Activated CD4-positive, alpha-beta T cell treated with anti-CD3 and anti-CD28 coated beads for 36 hours (primary cell): ENCODE measurements at regions not wholly inside any gene's neighbourhood (a gene's known extent, or its start where the extent isn't known, plus 50 kb on each side); places are given as distances from the start of the nearest gene placed in this dataset.

ENCODE experiments used
- ATAC-seq: fragments of 200-7000 bp; cut with Tn5 transposase; one replicate; pipeline ENCODE4 v1.10.0; 2021; ENCODE audit warnings: mild to moderate bottlenecking, moderate library complexity
- CTCF ChIA-PET: fragments of 350-600 bp; sonication (Branson Sonifier 250); formaldehyde crosslinking; loops from one replicate; lab custom pipeline; 2021; ENCODE audit warnings: antibody characterized with exemption; lab: Charles Lee
- POLR2A ChIA-PET: fragments of 350-600 bp; sonication (Branson Sonifier 250); formaldehyde crosslinking; loops from one replicate; lab custom pipeline; 2021; ENCODE audit warnings: antibody characterized with exemption, inconsistent platforms; lab: Charles Lee
- DNase-seq: peaks from one replicate; pipeline ENCODE4 v3.0.0-alpha.2; 2020
- H3K27ac Mint-ChIP-seq: one replicate; pipeline ENCODE4 v1.8.0; 2021; ENCODE audit warnings: mixed read lengths
- H3K27me3 Mint-ChIP-seq: one replicate; pipeline ENCODE4 v1.8.0; 2021; ENCODE audit warnings: mixed read lengths
- H3K36me3 Mint-ChIP-seq: one replicate; pipeline ENCODE4 v1.8.0; 2021; ENCODE audit warnings: low read depth, mixed read lengths
- H3K4me1 Mint-ChIP-seq: one replicate; pipeline ENCODE4 v1.8.0; 2021; ENCODE audit warnings: mixed read lengths
- H3K4me3 Mint-ChIP-seq: one replicate; pipeline ENCODE4 v1.8.0; 2021; ENCODE audit warnings: mild to moderate bottlenecking, moderate library complexity, mixed read lengths
- H3K9me3 Mint-ChIP-seq: one replicate; pipeline ENCODE4 v1.8.0; 2021; ENCODE audit warnings: low read depth, mixed read lengths
- intact Hi-C, 2 experiments: fragments of 100-400 bp; cut with DNase I in 1 of 2; cut with micrococcal nuclease in 1 of 2; formaldehyde crosslinking; loops; one replicate each; pipeline versions ENCODE4 v1.14.2 to v1.15.1; 2022 to 2024; cut with DNase I, micrococcal nuclease

- H3K4me3 Mint-ChIP-seq = no peak overlapping the region
- H3K4me1 Mint-ChIP-seq = no peaks in the 10 kb centered on the region
- intact Hi-C loops = no loop called here
- no peaks in the 10 kb centered on the region for H3K27me3 Mint-ChIP-seq
- no peak for DNase-seq
- ChIA-PET CTCF (interaction anchor here (0.7 to 1.0 kb wide), 2 partner anchors 152 to 161 kb away, joined by 3 read pairs; no protein-coding TSS in a partner anchor), POLR2A (interaction anchor here (0.7 kb wide), 1 partner anchor 54 kb away, joined by 11 read pairs; no protein-coding TSS in a partner anchor)
- H3K9me3 Mint-ChIP-seq = no peaks in the 10 kb centered on the region
- H3K36me3 Mint-ChIP-seq = no peaks in the 10 kb centered on the region
- ATAC-seq = no peak
- H3K27ac Mint-ChIP-seq = no peak overlapping the region
Measured at GRCh38 chr18:68489013-68489792, 225.7 kb downstream of the TMX3 start.

- DNase-seq (no peak), ATAC-seq (no peak)
- intact Hi-C loops = no loop called here
- ChIA-PET POLR2A (no interaction called here), CTCF (no interaction called here)
- H3K4me3 Mint-ChIP-seq = no peak overlapping the region
- no peaks in the 10 kb centered on the region for H3K4me1 Mint-ChIP-seq
- no peak overlapping the region for H3K27ac Mint-ChIP-seq
- peaks cover 2% of the 10 kb centered on the region for H3K27me3 Mint-ChIP-seq
- H3K36me3 Mint-ChIP-seq = no peaks in the 10 kb centered on the region
- no peaks in the 10 kb centered on the region for H3K9me3 Mint-ChIP-seq
Measured at GRCh38 chr18:68484241-68484640, 230.7 kb downstream of the TMX3 start.

GRCh38 chr18:68482815-68483214 is 232.1 kb downstream of the TMX3 start:
- POLR2A ChIA-PET = no interaction called here
- no peak overlapping the region for H3K27ac Mint-ChIP-seq
- no peak overlapping the region for H3K4me3 Mint-ChIP-seq
- H3K4me1 Mint-ChIP-seq = no peaks in the 10 kb centered on the region
- no peaks in the 10 kb centered on the region for H3K9me3 Mint-ChIP-seq
- intact Hi-C loops = no loop called here
- DNase-seq (no peak), ATAC-seq (no peak)
- CTCF ChIA-PET = no interaction called here
- H3K36me3 Mint-ChIP-seq = no peaks in the 10 kb centered on the region
- peaks cover 2% of the 10 kb centered on the region for H3K27me3 Mint-ChIP-seq

- H3K27ac Mint-ChIP-seq = no peak overlapping the region
- CTCF ChIA-PET = no interaction called here
Measured at GRCh38 chr18:68480196-68480595, 234.7 kb downstream of the TMX3 start.

GRCh38 chr18:68478246-68478645 is 236.7 kb downstream of the TMX3 start:
- no peak for ATAC-seq
- POLR2A ChIA-PET = no interaction called here
- Mint-ChIP-seq H3K9me3 (no peaks in the 10 kb centered on the region), H3K4me1 (no peaks in the 10 kb centered on the region), H3K27ac (no peak overlapping the region), H3K36me3 (no peaks in the 10 kb centered on the region), H3K27me3 (peaks cover 2% of the 10 kb centered on the region), H3K4me3 (no peak overlapping the region)
- CTCF ChIA-PET = no interaction called here
- no peak for DNase-seq
- intact Hi-C loops = no loop called here

More at GRCh38 chr18:68480196-68480595, 234.7 kb downstream of the TMX3 start:
- no peak overlapping the region for H3K4me3 Mint-ChIP-seq
- POLR2A ChIA-PET = no interaction called here
- H3K9me3 Mint-ChIP-seq = no peaks in the 10 kb centered on the region
- no peaks in the 10 kb centered on the region for H3K36me3 Mint-ChIP-seq
- H3K4me1 Mint-ChIP-seq = no peaks in the 10 kb centered on the region
- peaks cover 2% of the 10 kb centered on the region for H3K27me3 Mint-ChIP-seq
- no peak for ATAC-seq
- intact Hi-C loops = no loop called here
- DNase-seq = no peak

GRCh38 chr18:68475883-68476282 is 239.0 kb downstream of the TMX3 start:
- intact Hi-C loops = no loop called here
- DNase-seq (no peak), ATAC-seq (no peak)
- H3K27me3 Mint-ChIP-seq = peaks cover 2% of the 10 kb centered on the region
- CTCF ChIA-PET = interaction anchor here (0.5 kb wide), 1 partner anchor 790 kb away, joined by 3 read pairs; no protein-coding TSS in a partner anchor
- H3K4me1 Mint-ChIP-seq = no peaks in the 10 kb centered on the region
- H3K9me3 Mint-ChIP-seq = no peaks in the 10 kb centered on the region
- H3K36me3 Mint-ChIP-seq = no peaks in the 10 kb centered on the region
- H3K27ac Mint-ChIP-seq = no peak overlapping the region
- no peak overlapping the region for H3K4me3 Mint-ChIP-seq
- POLR2A ChIA-PET = no interaction called here

- Mint-ChIP-seq H3K4me1 (peaks cover 4% of the 10 kb centered on the region), H3K27ac (no peak overlapping the region), H3K27me3 (peaks cover 3% of the 10 kb centered on the region), H3K36me3 (no peaks in the 10 kb centered on the region), H3K4me3 (no peak overlapping the region), H3K9me3 (no peaks in the 10 kb centered on the region)
- DNase-seq (no peak), ATAC-seq (no peak)
- ChIA-PET POLR2A (no interaction called here), CTCF (no interaction called here)
- intact Hi-C loops = no loop called here
Measured at GRCh38 chr18:68472701-68473295, 242.1 kb downstream of the TMX3 start.

- intact Hi-C loops = no loop called here
- ChIA-PET CTCF (interaction anchor here (0.7 kb wide), 1 partner anchor 298 kb away, joined by 3 read pairs; no protein-coding TSS in a partner anchor), POLR2A (no interaction called here)
- DNase-seq = no peak
- Mint-ChIP-seq H3K4me1 (peaks cover 6% of the 10 kb centered on the region), H3K9me3 (no peaks in the 10 kb centered on the region), H3K27me3 (peaks cover 3% of the 10 kb centered on the region), H3K27ac (no peak overlapping the region), H3K4me3 (no peak overlapping the region), H3K36me3 (no peaks in the 10 kb centered on the region)
- no peak for ATAC-seq
Measured at GRCh38 chr18:68469049-68469625, 245.8 kb downstream of the TMX3 start.

- no peak for DNase-seq
- H3K36me3 Mint-ChIP-seq = no peaks in the 10 kb centered on the region
- ChIA-PET POLR2A (no interaction called here), CTCF (no interaction called here)
- intact Hi-C loops = no loop called here
- no peak for ATAC-seq
- H3K9me3 Mint-ChIP-seq = no peaks in the 10 kb centered on the region
- H3K4me3 Mint-ChIP-seq = no peak overlapping the region
- H3K27ac Mint-ChIP-seq = no peak overlapping the region
- H3K27me3 Mint-ChIP-seq = peaks cover 3% of the 10 kb centered on the region
- H3K4me1 Mint-ChIP-seq = peaks cover 6% of the 10 kb centered on the region
Measured at GRCh38 chr18:68467957-68468356, 247.0 kb downstream of the TMX3 start.

- ATAC-seq (no peak), DNase-seq (no peak)
- Mint-ChIP-seq H3K36me3 (no peaks in the 10 kb centered on the region), H3K9me3 (no peaks in the 10 kb centered on the region), H3K4me1 (peaks cover 6% of the 10 kb centered on the region), H3K27me3 (peaks cover 3% of the 10 kb centered on the region), H3K27ac (no peak overlapping the region), H3K4me3 (no peak overlapping the region)
- intact Hi-C loops = no loop called here
- ChIA-PET POLR2A (no interaction called here), CTCF (no interaction called here)
Measured at GRCh38 chr18:68467329-68467728, 247.6 kb downstream of the TMX3 start.

GRCh38 chr18:68466672-68467071 is 248.2 kb downstream of the TMX3 start:
- CTCF ChIA-PET = no interaction called here
- peaks cover 3% of the 10 kb centered on the region for H3K27me3 Mint-ChIP-seq
- DNase-seq (no peak), ATAC-seq (no peak)
- H3K4me3 Mint-ChIP-seq = no peak overlapping the region
- H3K27ac Mint-ChIP-seq = no peak overlapping the region
- intact Hi-C loops = no loop called here
- no peaks in the 10 kb centered on the region for H3K36me3 Mint-ChIP-seq
- H3K9me3 Mint-ChIP-seq = no peaks in the 10 kb centered on the region
- H3K4me1 Mint-ChIP-seq = peaks cover 6% of the 10 kb centered on the region
- POLR2A ChIA-PET = no interaction called here

GRCh38 chr18:68462766-68463165 is 252.1 kb downstream of the TMX3 start:
- no peak for DNase-seq
- CTCF ChIA-PET = interaction anchor here (0.5 kb wide), 1 partner anchor 942 kb away, joined by 3 read pairs; no protein-coding TSS in a partner anchor
- no peak for ATAC-seq
- Mint-ChIP-seq H3K27ac (no peak overlapping the region), H3K4me3 (no peak overlapping the region), H3K36me3 (no peaks in the 10 kb centered on the region), H3K4me1 (peaks cover 2% of the 10 kb centered on the region), H3K9me3 (no peaks in the 10 kb centered on the region), H3K27me3 (no peaks in the 10 kb centered on the region)
- intact Hi-C loops = no loop called here
- POLR2A ChIA-PET = no interaction called here
